ENCODE measurements at regions not wholly inside any gene's neighbourhood (a gene's known extent, or its start where the extent isn't known, plus 50 kb on each side); places are given as distances from the start of the nearest gene placed in this dataset.

- Histone ChIP-seq H3K36me3 (replicated peaks) (no peaks in the 10 kb centered on the region), H3K27me3 (replicated peaks) (no peaks in the 10 kb centered on the region), H3K27ac (no peak overlapping the region), H3K4me3 (ENCODE audit: low read depth, low read length) (no peak overlapping the region)
- no peak for TF ChIP-seq CTCF (IDR thresholded peaks at IDR 0.05; ENCODE audit: low read depth, low read length, missing control alignments)
- DNase-seq = no peak
- in situ Hi-C loops (cut with HindIII; ENCODE audit: low pct_ligation_motif_present, low sequenced_read_pairs) = no loop called here
Observed at GRCh38 chr21:30104241-30104640, 62.4 kb downstream of the CLDN17 start.

GRCh38 chr21:30102871-30103270 is 63.7 kb downstream of the CLDN17 start:
- no peak for DNase-seq
- Histone ChIP-seq H3K36me3 (replicated peaks) (no peaks in the 10 kb centered on the region), H3K27me3 (replicated peaks) (no peaks in the 10 kb centered on the region), H3K4me3 (ENCODE audit: low read depth, low read length) (no peak overlapping the region), H3K27ac (no peak overlapping the region)
- TF ChIP-seq CTCF (IDR thresholded peaks at IDR 0.05; ENCODE audit: low read depth, low read length, missing control alignments) = no peak
- in situ Hi-C loops (cut with HindIII; ENCODE audit: low pct_ligation_motif_present, low sequenced_read_pairs) = no loop called here

GRCh38 chr21:30101967-30102366 is 64.6 kb downstream of the CLDN17 start:
- Histone ChIP-seq H3K4me3 (ENCODE audit: low read depth, low read length) (no peak overlapping the region), H3K36me3 (replicated peaks) (no peaks in the 10 kb centered on the region), H3K27me3 (replicated peaks) (no peaks in the 10 kb centered on the region), H3K27ac (no peak overlapping the region)
- in situ Hi-C loops (cut with HindIII; ENCODE audit: low pct_ligation_motif_present, low sequenced_read_pairs) = no loop called here
- no peak for TF ChIP-seq CTCF (IDR thresholded peaks at IDR 0.05; ENCODE audit: low read depth, low read length, missing control alignments)
- DNase-seq = no peak

GRCh38 chr21:30097791-30098190 is 68.8 kb downstream of the CLDN17 start:
- no peaks in the 10 kb centered on the region for H3K36me3 ChIP-seq (replicated peaks)
- H3K27ac ChIP-seq = no peak overlapping the region
- in situ Hi-C loops (cut with HindIII; ENCODE audit: low pct_ligation_motif_present, low sequenced_read_pairs) = no loop called here
- no peak for TF ChIP-seq CTCF (IDR thresholded peaks at IDR 0.05; ENCODE audit: low read depth, low read length, missing control alignments)
- H3K27me3 ChIP-seq (replicated peaks) = no peaks in the 10 kb centered on the region
- DNase-seq = no peak
- no peak overlapping the region for H3K4me3 ChIP-seq (ENCODE audit: low read depth, low read length)

- Histone ChIP-seq H3K4me3 (ENCODE audit: low read depth, low read length) (no peak overlapping the region), H3K27me3 (replicated peaks) (no peaks in the 10 kb centered on the region), H3K27ac (no peak overlapping the region), H3K36me3 (replicated peaks) (no peaks in the 10 kb centered on the region)
- no peak for DNase-seq
- in situ Hi-C loops (cut with HindIII; ENCODE audit: low pct_ligation_motif_present, low sequenced_read_pairs) = no loop called here
- no peak for TF ChIP-seq CTCF (IDR thresholded peaks at IDR 0.05; ENCODE audit: low read depth, low read length, missing control alignments)
Observed at GRCh38 chr21:30083225-30083945, 83.2 kb downstream of the CLDN17 start.

GRCh38 chr21:30081506-30081905 is 85.1 kb downstream of the CLDN17 start:
- no peak for DNase-seq
- TF ChIP-seq CTCF (IDR thresholded peaks at IDR 0.05; ENCODE audit: low read depth, low read length, missing control alignments) = no peak
- Histone ChIP-seq H3K27me3 (replicated peaks) (no peaks in the 10 kb centered on the region), H3K36me3 (replicated peaks) (no peaks in the 10 kb centered on the region), H3K4me3 (ENCODE audit: low read depth, low read length) (no peak overlapping the region), H3K27ac (no peak overlapping the region)
- in situ Hi-C loops (cut with HindIII; ENCODE audit: low pct_ligation_motif_present, low sequenced_read_pairs) = no loop called here

Measured in brain microvascular endothelial cell (primary cell).